ENCODE measurements at regions not wholly inside any gene's neighbourhood (a gene's known extent, or its start where the extent isn't known, plus 50 kb on each side); places are given as distances from the start of the nearest gene placed in this dataset.

GRCh38 chr1:56032096-56032676 lies 547.2 kb downstream of the PLPP3 start:
- no peak for DNase-seq
- TF ChIP-seq POLR2A (IDR thresholded peaks at IDR 0.05; ENCODE audit: low read length), result no peak
- no peak for TF ChIP-seq GATA1 (IDR thresholded peaks at IDR 0.05; ENCODE audit: low read depth, low read length)

DNA sequence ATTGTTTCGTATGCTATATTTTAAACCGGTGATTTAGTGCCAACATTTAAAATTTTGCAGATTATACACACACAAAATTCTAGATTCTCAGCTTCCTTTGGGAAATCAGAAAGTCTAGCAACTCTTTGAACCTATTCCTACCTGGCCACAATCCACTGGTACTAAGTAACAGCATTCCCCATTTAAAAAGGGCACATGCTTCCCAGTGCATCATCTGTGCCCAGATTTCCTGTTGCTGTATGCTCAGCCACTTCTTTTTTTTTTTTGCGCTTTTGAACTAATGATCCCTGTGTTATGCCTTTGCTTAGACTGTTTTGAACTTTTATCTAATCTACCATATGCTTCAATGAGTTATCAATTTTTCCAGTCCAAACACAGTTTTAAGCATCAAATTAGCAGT lies 548.4 kb downstream of the PLPP3 start:
- no peak for TF ChIP-seq GATA1 (IDR thresholded peaks at IDR 0.05; ENCODE audit: low read depth, low read length)
- TF ChIP-seq POLR2A (IDR thresholded peaks at IDR 0.05; ENCODE audit: low read length), result no peak
- DNase-seq, result no peak

GRCh38 chr1:56029319-56030003 lies 549.9 kb downstream of the PLPP3 start:
- TF ChIP-seq GATA1 (IDR thresholded peaks at IDR 0.05; ENCODE audit: low read depth, low read length) (no peak), POLR2A (IDR thresholded peaks at IDR 0.05; ENCODE audit: low read length) (no peak)
- no peak for DNase-seq

DNA sequence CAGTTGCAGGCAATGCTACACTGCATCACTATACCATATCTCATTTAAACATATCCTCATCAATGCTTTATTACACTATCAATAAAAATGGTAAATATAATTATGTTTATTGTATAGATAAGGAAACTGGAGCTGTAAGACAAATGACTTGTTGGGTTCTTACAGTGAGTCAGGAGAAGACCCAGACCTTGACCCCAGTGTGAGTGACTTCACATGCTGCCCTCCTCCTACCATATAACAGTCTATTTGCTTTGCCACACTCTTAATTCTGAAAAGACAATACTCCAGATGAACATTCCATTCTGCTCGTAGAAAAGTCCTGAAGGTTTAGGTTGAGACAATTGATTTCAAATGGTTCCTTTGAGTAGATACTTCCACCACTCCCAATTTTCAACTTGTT lies 550.5 kb downstream of the PLPP3 start:
- TF ChIP-seq POLR2A (IDR thresholded peaks at IDR 0.05; ENCODE audit: low read length), result no peak
- TF ChIP-seq GATA1 (IDR thresholded peaks at IDR 0.05; ENCODE audit: low read depth, low read length), result no peak
- no peak for DNase-seq

GRCh38 chr1:56028244-56028643 lies 551.1 kb downstream of the PLPP3 start:
- DNase-seq, result no peak

GRCh38 chr1:56025942-56026341 lies 553.4 kb downstream of the PLPP3 start:
- TF ChIP-seq GATA1 (IDR thresholded peaks at IDR 0.05; ENCODE audit: low read depth, low read length), result no peak
- no peak for TF ChIP-seq POLR2A (IDR thresholded peaks at IDR 0.05; ENCODE audit: low read length)
- no peak for DNase-seq

More at GRCh38 chr1:56028244-56028643, 551.1 kb downstream of the PLPP3 start:
- TF ChIP-seq GATA1 (IDR thresholded peaks at IDR 0.05; ENCODE audit: low read depth, low read length) (no peak), POLR2A (IDR thresholded peaks at IDR 0.05; ENCODE audit: low read length) (no peak)

- no peak for TF ChIP-seq POLR2A (IDR thresholded peaks at IDR 0.05; ENCODE audit: low read length)
- TF ChIP-seq GATA1 (IDR thresholded peaks at IDR 0.05; ENCODE audit: low read depth, low read length), result no peak
- DNase-seq, result no peak
Observed at GRCh38 chr1:56024155-56024554, 555.2 kb downstream of the PLPP3 start.

DNA sequence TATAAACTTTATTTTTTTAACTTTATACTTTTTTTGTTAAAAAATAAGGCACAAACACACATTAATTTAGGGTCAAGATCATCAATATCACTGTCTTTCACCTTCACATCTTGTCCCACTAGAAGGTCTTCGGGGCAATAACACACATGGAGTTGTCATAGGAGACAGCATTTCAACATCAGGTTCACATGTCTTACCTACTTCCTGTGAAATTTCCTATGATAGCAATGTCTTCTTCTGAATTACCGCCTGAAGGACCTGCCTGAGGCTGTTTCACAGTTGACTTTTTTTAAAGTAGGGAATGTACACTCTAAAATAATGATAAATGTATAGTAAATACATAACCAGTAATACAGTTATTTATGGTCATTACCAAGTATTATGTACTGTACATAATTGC lies 559.4 kb downstream of the PLPP3 start:
- no peak for TF ChIP-seq GATA1 (IDR thresholded peaks at IDR 0.05; ENCODE audit: low read depth, low read length)
- no peak for TF ChIP-seq POLR2A (IDR thresholded peaks at IDR 0.05; ENCODE audit: low read length)
- DNase-seq, result no peak

- TF ChIP-seq GATA1 (IDR thresholded peaks at IDR 0.05; ENCODE audit: low read depth, low read length) (no peak), POLR2A (IDR thresholded peaks at IDR 0.05; ENCODE audit: low read length) (no peak)
- DNase-seq, result no peak
Observed at GRCh38 chr1:56019472-56019871, 559.9 kb downstream of the PLPP3 start.

DNA sequence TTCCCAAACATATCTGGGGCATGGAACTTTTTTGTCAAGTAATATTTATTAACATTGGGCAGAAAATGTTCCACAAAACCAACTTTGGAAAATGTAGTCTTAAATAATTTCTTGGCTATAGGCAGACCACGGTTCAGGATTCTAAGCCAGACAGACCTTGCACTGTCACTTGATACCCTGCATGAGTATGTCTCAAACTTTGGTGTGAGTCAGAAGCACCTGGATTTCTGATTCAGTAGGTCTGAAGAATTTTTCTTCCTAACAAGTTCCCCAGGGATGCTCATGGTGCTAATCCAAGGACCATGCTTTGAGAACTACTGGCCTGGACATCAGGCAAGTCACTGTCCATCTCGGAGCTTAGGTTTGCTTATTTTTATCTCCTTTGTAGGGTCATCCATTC lies 562.0 kb downstream of the PLPP3 start:
- no peak for DNase-seq
- no peak for TF ChIP-seq POLR2A (IDR thresholded peaks at IDR 0.05; ENCODE audit: low read length)
- TF ChIP-seq GATA1 (IDR thresholded peaks at IDR 0.05; ENCODE audit: low read depth, low read length), result no peak

DNA sequence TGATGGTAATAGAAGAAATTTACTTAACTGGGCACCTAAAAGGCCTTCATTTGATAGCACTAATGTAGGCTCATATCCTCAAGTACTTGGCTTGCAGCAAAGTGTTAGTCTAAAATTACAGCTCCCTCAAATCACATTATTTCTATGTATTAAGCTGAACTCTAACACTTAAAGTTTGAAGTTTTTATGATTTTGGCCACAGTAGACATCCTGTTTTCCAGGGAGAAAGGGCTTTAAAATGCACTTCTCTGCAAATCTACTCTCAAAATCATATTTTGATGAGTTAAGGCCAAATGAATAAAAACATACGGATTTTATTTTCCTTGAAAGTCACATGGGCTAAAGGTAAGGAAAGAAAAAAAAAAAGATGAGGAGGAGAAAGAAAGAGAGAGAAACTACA lies 575.5 kb downstream of the PLPP3 start:
- TF ChIP-seq GATA1 (IDR thresholded peaks at IDR 0.05; ENCODE audit: low read depth, low read length), result no peak
- no peak for TF ChIP-seq POLR2A (IDR thresholded peaks at IDR 0.05; ENCODE audit: low read length)
- DNase-seq, result no peak

DNA sequence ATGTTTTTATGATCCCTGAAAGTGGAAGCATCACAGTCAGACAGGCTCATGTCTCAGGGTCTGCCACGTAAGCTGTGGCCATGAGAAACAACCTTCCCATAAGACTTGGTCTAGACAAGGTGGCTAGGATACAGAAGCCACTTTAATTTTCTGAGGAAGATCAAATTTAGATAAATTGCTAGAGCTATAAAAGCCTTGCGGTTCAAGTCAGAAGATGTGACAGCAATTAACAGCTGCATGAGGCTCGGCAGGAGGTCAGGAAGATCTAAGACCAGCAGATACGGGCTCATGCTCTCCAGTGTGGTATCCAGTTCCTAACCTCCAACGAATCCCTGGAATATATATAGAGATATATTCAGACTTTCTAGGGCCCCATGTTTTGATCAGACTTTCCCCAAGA lies 577.1 kb downstream of the PLPP3 start:
- no peak for DNase-seq
- TF ChIP-seq POLR2A (IDR thresholded peaks at IDR 0.05; ENCODE audit: low read length), result no peak

- no peak for TF ChIP-seq GATA1 (IDR thresholded peaks at IDR 0.05; ENCODE audit: low read depth, low read length)
- no peak for TF ChIP-seq POLR2A (IDR thresholded peaks at IDR 0.05; ENCODE audit: low read length)
- no peak for DNase-seq
Observed at GRCh38 chr1:56000424-56000823, 578.9 kb downstream of the PLPP3 start.

DNA sequence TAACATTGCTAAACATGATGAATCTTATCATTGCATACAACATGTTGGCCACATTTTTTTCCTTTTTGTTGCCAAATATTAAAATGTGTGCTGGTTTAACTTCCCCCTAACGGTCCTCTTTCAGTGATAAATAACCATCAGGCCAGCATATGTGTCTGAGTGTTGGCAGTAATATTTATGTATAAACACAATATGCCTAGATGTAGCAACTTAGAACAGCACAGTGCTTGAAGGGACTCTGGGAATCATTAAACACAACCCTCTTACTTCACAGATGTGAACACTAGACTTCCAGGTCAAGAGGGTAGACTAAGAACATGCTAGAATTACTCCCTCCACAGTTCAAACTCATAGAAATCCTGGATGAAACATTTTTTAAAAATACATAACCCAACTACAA lies 581.8 kb downstream of the PLPP3 start:
- no peak for TF ChIP-seq GATA1 (IDR thresholded peaks at IDR 0.05; ENCODE audit: low read depth, low read length)
- TF ChIP-seq POLR2A (IDR thresholded peaks at IDR 0.05; ENCODE audit: low read length), result no peak
- DNase-seq, result no peak

DNA sequence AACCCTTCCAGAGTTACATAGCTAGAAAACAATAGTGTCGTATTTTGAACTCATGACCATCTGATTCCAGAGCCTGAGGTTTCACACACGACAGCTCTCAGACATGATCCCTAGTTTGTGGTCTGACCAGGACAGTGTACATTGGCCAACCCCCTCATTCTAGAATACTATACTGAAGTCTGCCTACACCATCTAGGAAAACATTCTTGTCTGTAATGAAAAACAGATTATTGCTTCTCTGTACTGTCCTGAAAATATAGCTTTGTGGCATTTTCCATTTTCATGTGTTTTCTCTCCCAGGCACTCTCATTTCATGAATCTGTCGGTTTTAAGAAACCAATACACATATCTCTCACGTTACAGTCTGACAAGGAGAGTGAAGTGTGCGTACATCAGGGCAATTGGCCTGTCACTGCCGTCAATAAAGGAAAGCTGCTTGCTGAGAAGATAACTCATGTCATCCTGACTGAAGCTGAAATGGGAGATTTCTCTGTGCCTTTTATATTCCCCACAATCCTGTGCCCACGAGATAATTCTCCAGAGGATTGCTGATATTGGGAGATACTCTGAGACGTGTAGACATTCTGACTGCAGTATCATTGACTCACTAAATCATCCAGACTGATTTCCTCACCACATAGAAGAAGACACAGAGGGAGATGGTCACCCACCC lies 585.6 kb downstream of the PLPP3 start:
- DNase-seq, result no peak
- TF ChIP-seq GATA1 (IDR thresholded peaks at IDR 0.05; ENCODE audit: low read depth, low read length), result no peak
- no peak for TF ChIP-seq POLR2A (IDR thresholded peaks at IDR 0.05; ENCODE audit: low read length)

All from erythroblast (primary cell).